NT2/D1 (cell line): ENCODE measurements at regions not wholly inside any gene's neighbourhood (a gene's known extent, or its start where the extent isn't known, plus 50 kb on each side); places are given as distances from the start of the nearest gene placed in this dataset.

Experiments used
- SUZ12 ChIP-seq: IDR thresholded peaks from 2 replicates; pipeline ENCODE4 v1.6.1; 2011; ENCODE audit not compliant: insufficient read length, insufficient read depth; ENCODE audit errors: extremely low read depth
- YY1 ChIP-seq: IDR thresholded peaks from 2 replicates; pipeline ENCODE4 v1.6.1; 2011; ENCODE audit not compliant: insufficient read length, insufficient read depth
- ZNF274 ChIP-seq: IDR thresholded peaks from 2 replicates; pipeline ENCODE4 v1.6.1; 2011; ENCODE audit warnings: mild to moderate bottlenecking, low read depth, low read length

DNA sequence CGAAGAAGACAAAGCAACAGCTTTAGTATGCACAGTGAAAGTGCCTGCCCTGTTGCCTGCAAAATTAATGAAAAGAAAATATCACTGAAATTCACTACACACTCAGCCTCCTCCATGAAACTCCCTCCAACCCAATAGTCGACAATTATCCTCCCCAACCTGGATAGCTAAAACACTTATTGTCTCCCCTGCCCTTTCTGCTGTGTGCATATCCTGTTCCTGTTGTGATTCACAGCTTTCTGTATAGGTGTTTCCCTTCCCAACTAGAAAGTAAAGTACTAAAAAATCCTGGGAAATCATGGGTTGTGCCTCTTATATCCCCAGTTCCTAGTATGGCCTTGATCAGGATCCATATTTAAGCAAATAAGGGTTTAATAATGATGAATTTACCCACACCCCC is 412.1 kb downstream of the LTN1 start:
- no peak for TF ChIP-seq SUZ12
- TF ChIP-seq ZNF274: no peak
- TF ChIP-seq YY1: no peak
